HEK293 (cell line): ENCODE measurements at regions not wholly inside any gene's neighbourhood (a gene's known extent, or its start where the extent isn't known, plus 50 kb on each side); places are given as distances from the start of the nearest gene placed in this dataset.

Experiments
- CTCF ChIA-PET: fragments of 350-600 bp; formaldehyde crosslinking; extraction: SDS; loops from one replicate; lab custom pipeline; 2021; ENCODE audit warnings: antibody characterized with exemption; lab: Yijun Ruan, JAX
- POLR2A ChIA-PET: fragments of 300-600 bp; formaldehyde crosslinking; extraction: SDS; loops from one replicate; lab custom pipeline; 2020; ENCODE audit warnings: antibody characterized with exemption, inconsistent platforms; lab: Yijun Ruan, JAX
- H3K27ac ChIP-seq: fragments of 200-500 bp; sonication (Bioruptor generic); 2 replicates; pipeline ENCODE4 v1.5.1; 2014; ENCODE audit warnings: low read depth, low read length, control low read depth, inconsistent platforms; ENCODE audit errors: extremely low read depth
- H3K36me3 ChIP-seq, 2 experiments: fragments of 200-500 bp in 1 of 2; sonication (Bioruptor generic) in 1 of 2; 1 replicate in 1 of 2; 2 replicates in 1 of 2; pipeline ENCODE4 v1.5.1; 2014 to 2017; ENCODE audit warnings: inconsistent platforms in 2 of 2, low read length in 2 of 2; ENCODE audit not compliant: control insufficient read depth in 2 of 2, insufficient read depth in 1 of 2
- H3K4me1 ChIP-seq: fragments of 200-500 bp; sonication (Bioruptor generic); 2 replicates; pipeline ENCODE4 v1.5.1; 2014; ENCODE audit warnings: mild to moderate bottlenecking, low read length, inconsistent platforms; ENCODE audit not compliant: control insufficient read depth, insufficient read depth
- H3K4me3 ChIP-seq: 2 replicates; pipeline ENCODE4 v1.5.1; 2011; ENCODE audit warnings: low read depth, mild to moderate bottlenecking, control low read depth, low read length, moderate library complexity
- H3K9me3 ChIP-seq: fragments of 200-500 bp; sonication (Bioruptor generic); 2 replicates; pipeline ENCODE4 v1.5.1; 2014; ENCODE audit warnings: low read depth, low read length, inconsistent platforms; ENCODE audit not compliant: control insufficient read depth, insufficient read depth
- PRDM1 ChIP-seq: fragments of 450-650 bp; formaldehyde crosslinking; IDR thresholded peaks from 2 replicates; pipeline ENCODE4; 2016; ENCODE audit warnings: missing biosample characterization, missing genetic modification characterization
- SP2 ChIP-seq: fragments of 450-650 bp; formaldehyde crosslinking; IDR thresholded peaks from 2 replicates; pipeline ENCODE4 v1.5.1; 2016; ENCODE audit warnings: missing biosample characterization, missing genetic modification characterization
- ZNF341 ChIP-seq: fragments of 450-650 bp; formaldehyde crosslinking; IDR thresholded peaks from 2 replicates; pipeline ENCODE4; 2016; ENCODE audit warnings: low read depth, missing biosample characterization, missing genetic modification characterization
- ZNF37A ChIP-seq: fragments of 450-650 bp; IDR thresholded peaks from 2 replicates; pipeline ENCODE4 v1.5.1; 2018; ENCODE audit warnings: missing biosample characterization, missing genetic modification characterization
- ZNF426 ChIP-seq: fragments of 450-650 bp; formaldehyde crosslinking; IDR thresholded peaks from 2 replicates; pipeline ENCODE4 v1.5.1; 2017; ENCODE audit warnings: missing biosample characterization, missing genetic modification characterization, mild to moderate bottlenecking, inconsistent platforms, moderate library complexity
- ZNF510 ChIP-seq: fragments of 450-650 bp; formaldehyde crosslinking; IDR thresholded peaks from 2 replicates; pipeline ENCODE4 v1.5.1; 2018; ENCODE audit warnings: mild to moderate bottlenecking, missing genetic modification characterization, missing biosample characterization; ENCODE audit not compliant: insufficient replicate concordance
- ZNF521 ChIP-seq: fragments of 450-650 bp; formaldehyde crosslinking; IDR thresholded peaks from 2 replicates; pipeline ENCODE4 v1.5.1; 2017; ENCODE audit warnings: missing biosample characterization, mild to moderate bottlenecking, missing genetic modification characterization
- ZNF529 ChIP-seq: fragments of 450-650 bp; formaldehyde crosslinking; IDR thresholded peaks from 2 replicates; pipeline ENCODE4 v1.5.1; 2017; ENCODE audit warnings: missing genetic modification characterization, missing biosample characterization; ENCODE audit not compliant: insufficient replicate concordance
- ZNF623 ChIP-seq: fragments of 450-650 bp; formaldehyde crosslinking; IDR thresholded peaks from 2 replicates; pipeline ENCODE4 v1.5.1; 2016; ENCODE audit warnings: missing biosample characterization, missing genetic modification characterization
- ZNF626 ChIP-seq: fragments of 450-650 bp; sonication (Bioruptor Pico); formaldehyde crosslinking; IDR thresholded peaks from 2 replicates; pipeline ENCODE4 v1.5.1; 2018; ENCODE audit warnings: missing biosample characterization, missing genetic modification characterization, inconsistent platforms
- ZNF664 ChIP-seq: fragments of 450-650 bp; formaldehyde crosslinking; IDR thresholded peaks from 2 replicates; pipeline ENCODE4 v1.5.1; 2016; ENCODE audit warnings: missing biosample characterization, missing genetic modification characterization
- ZNF670 ChIP-seq: fragments of 450-650 bp; formaldehyde crosslinking; IDR thresholded peaks from 2 replicates; pipeline ENCODE4 v1.5.1; 2016; ENCODE audit warnings: missing biosample characterization, missing genetic modification characterization, low read depth
- ZNF792 ChIP-seq: fragments of 450-650 bp; formaldehyde crosslinking; IDR thresholded peaks from 2 replicates; pipeline ENCODE4 v1.5.1; 2016; ENCODE audit warnings: missing biosample characterization, missing genetic modification characterization
- TF ChIP-seq, protein P1 (sequence below): fragments of 450-650 bp; IDR thresholded peaks from 2 replicates; pipeline ENCODE4 v1.5.1; 2018; ENCODE audit warnings: missing biosample characterization, missing genetic modification characterization
- TF ChIP-seq, protein P2 (sequence below): fragments of 450-650 bp; formaldehyde crosslinking; IDR thresholded peaks from 2 replicates; pipeline ENCODE4 v1.5.1; 2016; ENCODE audit warnings: missing biosample characterization, missing genetic modification characterization
- TF ChIP-seq, protein P3 (sequence below): fragments of 450-650 bp; formaldehyde crosslinking; IDR thresholded peaks from 2 replicates; pipeline ENCODE4 v1.5.1; 2016; ENCODE audit warnings: missing biosample characterization, missing genetic modification characterization
- TF ChIP-seq, protein P4 (sequence below): fragments of 450-650 bp; formaldehyde crosslinking; IDR thresholded peaks from 2 replicates; pipeline ENCODE4; 2016; ENCODE audit warnings: missing biosample characterization, missing genetic modification characterization

DNA sequence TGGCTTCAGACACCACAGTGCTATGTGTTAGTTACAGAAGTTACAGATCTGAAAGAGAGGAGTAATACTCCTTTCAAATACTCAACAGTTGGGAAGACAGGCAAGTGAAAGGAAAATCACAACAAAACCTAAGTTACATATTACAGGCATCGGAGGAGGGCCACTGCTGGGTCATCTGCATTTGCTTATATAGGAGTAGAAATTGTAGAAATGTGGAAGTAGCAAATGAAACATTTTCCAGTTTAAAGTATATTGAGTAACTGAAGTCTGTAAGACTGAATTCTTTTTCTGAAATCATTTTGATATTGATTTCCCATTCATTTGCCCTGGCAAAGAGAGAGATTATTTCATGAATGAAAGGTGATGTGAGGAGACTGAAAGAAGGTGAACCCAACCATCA, 201.7 kb downstream of the SPRY1 start:
- no peak overlapping the region for H3K4me3 ChIP-seq
- no peak for TF ChIP-seq ZNF341 (tag by site-specific recombination)
- TF ChIP-seq ZNF529 (tag by site-specific recombination): no peak
- TF ChIP-seq ZNF623 (tag by site-specific recombination): no peak
- no peak for TF ChIP-seq ZNF670
- no peak for TF ChIP-seq ZNF626
- no peak for TF ChIP-seq ZNF792 (tag by site-specific recombination)
- TF ChIP-seq, protein P1, sequence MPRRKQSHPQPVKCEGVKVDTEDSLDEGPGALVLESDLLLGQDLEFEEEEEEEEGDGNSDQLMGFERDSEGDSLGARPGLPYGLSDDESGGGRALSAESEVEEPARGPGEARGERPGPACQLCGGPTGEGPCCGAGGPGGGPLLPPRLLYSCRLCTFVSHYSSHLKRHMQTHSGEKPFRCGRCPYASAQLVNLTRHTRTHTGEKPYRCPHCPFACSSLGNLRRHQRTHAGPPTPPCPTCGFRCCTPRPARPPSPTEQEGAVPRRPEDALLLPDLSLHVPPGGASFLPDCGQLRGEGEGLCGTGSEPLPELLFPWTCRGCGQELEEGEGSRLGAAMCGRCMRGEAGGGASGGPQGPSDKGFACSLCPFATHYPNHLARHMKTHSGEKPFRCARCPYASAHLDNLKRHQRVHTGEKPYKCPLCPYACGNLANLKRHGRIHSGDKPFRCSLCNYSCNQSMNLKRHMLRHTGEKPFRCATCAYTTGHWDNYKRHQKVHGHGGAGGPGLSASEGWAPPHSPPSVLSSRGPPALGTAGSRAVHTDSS: no peak
- TF ChIP-seq ZNF510: no peak
- TF ChIP-seq ZNF664 (tag by site-specific recombination): no peak
- no peak for TF ChIP-seq ZNF521 (tag by site-specific recombination)
- TF ChIP-seq ZNF37A (tag by site-specific recombination): no peak
- TF ChIP-seq, protein P2, sequence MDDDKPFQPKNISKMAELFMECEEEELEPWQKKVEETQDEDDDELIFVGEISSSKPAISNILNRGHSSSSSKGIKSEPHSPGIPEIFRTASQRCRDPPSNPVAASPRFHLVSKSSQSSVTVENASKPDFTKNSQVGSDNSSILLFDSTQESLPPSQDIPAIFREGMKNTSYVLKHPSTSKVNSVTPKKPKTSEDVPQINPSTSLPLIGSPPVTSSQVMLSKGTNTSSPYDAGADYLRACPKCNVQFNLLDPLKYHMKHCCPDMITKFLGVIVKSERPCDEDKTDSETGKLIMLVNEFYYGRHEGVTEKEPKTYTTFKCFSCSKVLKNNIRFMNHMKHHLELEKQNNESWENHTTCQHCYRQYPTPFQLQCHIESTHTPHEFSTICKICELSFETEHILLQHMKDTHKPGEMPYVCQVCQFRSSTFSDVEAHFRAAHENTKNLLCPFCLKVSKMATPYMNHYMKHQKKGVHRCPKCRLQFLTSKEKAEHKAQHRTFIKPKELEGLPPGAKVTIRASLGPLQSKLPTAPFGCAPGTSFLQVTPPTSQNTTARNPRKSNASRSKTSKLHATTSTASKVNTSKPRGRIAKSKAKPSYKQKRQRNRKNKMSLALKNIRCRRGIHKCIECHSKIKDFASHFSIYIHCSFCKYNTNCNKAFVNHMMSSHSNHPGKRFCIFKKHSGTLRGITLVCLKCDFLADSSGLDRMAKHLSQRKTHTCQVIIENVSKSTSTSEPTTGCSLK (tag by site-specific recombination): no peak
- TF ChIP-seq PRDM1: no peak
- TF ChIP-seq, protein P3, sequence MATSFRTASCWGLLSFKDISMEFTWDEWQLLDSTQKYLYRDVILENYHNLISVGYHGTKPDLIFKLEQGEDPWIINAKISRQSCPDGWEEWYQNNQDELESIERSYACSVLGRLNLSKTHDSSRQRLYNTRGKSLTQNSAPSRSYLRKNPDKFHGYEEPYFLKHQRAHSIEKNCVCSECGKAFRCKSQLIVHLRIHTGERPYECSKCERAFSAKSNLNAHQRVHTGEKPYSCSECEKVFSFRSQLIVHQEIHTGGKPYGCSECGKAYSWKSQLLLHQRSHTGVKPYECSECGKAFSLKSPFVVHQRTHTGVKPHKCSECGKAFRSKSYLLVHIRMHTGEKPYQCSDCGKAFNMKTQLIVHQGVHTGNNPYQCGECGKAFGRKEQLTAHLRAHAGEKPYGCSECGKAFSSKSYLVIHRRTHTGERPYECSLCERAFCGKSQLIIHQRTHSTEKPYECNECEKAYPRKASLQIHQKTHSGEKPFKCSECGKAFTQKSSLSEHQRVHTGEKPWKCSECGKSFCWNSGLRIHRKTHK (tag by site-specific recombination): no peak
- no peak for TF ChIP-seq SP2 (tag by site-specific recombination)
- TF ChIP-seq, protein P4, sequence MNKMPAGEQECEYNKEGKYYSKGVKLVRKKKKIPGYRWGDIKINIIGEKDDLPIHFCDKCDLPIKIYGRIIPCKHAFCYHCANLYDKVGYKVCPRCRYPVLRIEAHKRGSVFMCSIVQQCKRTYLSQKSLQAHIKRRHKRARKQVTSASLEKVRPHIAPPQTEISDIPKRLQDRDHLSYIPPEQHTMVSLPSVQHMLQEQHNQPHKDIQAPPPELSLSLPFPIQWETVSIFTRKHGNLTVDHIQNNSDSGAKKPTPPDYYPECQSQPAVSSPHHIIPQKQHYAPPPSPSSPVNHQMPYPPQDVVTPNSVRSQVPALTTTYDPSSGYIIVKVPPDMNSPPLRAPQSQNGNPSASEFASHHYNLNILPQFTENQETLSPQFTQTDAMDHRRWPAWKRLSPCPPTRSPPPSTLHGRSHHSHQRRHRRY (tag by site-specific recombination): no peak
- TF ChIP-seq, all 188 proteins: peak for 0
- H3K4me1 ChIP-seq: peaks cover 5% of the 10 kb centered on the region; the same call in 1 of the 2 replicates
- ChIA-PET CTCF (no interaction called here), POLR2A (no interaction called here)
- no peaks in the 10 kb centered on the region for H3K9me3 ChIP-seq
- no peak overlapping the region for H3K27ac ChIP-seq
- H3K36me3 ChIP-seq: no peaks in the 10 kb centered on the region

DNA sequence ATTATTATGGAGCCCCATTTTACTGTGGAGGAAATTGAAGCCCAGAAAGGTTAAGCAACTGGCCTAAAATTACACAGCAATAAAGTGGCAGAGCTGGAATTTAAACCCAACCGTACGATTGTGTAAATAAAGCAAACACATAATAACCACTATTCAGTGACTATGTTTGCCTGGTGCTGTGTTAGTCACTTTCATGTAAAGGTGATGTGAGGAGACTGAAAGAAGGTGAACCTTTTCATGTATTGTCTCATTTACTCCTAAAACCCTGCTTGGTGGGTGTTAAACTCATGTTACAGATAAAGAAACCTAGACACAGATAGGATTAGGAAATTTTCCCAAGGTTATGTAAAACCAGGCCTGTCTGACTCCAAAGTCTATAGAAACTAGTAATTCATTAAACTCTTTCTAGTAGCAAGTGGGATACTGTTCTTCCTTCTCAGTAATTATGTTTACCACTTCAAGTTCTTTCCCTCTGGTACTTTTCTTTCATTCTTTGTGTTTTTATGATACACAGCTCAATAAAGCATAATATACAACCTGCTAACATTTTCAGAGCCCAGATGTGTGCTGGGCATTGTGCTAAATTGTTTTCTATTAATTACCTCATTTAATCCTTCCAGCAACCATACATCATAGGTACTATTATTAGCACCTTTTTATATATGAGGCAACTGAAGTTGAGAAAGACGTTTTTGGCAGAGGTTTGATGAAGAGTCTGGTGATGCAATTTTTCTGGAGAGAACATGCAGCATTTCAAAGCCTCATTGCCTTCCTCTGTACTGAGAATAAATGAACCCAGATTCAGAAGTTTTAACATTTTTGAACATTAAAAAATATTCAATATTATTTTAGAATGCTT, 202.7 kb downstream of the SPRY1 start:
- POLR2A ChIA-PET: no interaction called here
- Histone ChIP-seq H3K4me3 (no peak overlapping the region), H3K36me3 (no peaks in the 10 kb centered on the region), H3K9me3 (no peaks in the 10 kb centered on the region), H3K4me1 (peaks cover 5% of the 10 kb centered on the region; the same call in 1 of the 2 replicates), H3K27ac (no peak overlapping the region; the same call in 1 of the 2 replicates)
- CTCF ChIA-PET: interaction anchor here (0.9 kb wide), 1 partner anchor 35 kb away, joined by 3 read pairs; no protein-coding TSS in a partner anchor
- TF ChIP-seq ZNF426 (tag by site-specific recombination): no peak
- TF ChIP-seq ZNF664 (tag by site-specific recombination): peak; percentile 51
